A172 (cell line): ENCODE measurements at regions not wholly inside any gene's neighbourhood (a gene's known extent, or its start where the extent isn't known, plus 50 kb on each side); places are given as distances from the start of the nearest gene placed in this dataset.
"Not testable (repeated sequence)": the region's sequence is repeated elsewhere in the genome, so short reads cannot be mapped to it uniquely, and the experiment has no call there.

Experiments used
- DNase-seq: peaks from one replicate; pipeline ENCODE4 v3.0.0-alpha.2; 2015; ENCODE audit warnings: low spot score

DNA sequence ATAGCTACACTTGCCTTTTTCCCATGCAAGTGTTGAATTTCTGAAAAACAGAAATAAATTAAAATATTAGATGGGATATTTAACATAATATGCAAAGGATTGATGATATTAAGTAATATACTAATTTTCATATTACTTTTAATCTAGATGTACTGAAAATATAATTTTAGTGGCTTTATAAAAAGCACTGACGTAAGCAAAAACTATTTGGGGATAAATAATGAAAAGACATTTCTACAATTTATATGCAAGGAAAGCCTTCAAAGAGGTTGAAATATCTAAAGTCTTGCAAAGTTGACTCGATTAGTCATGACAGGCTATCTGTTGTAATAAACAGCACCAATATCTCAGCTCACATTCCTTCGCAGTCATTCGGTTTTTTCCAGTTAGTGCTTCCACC lies 94.9 kb upstream of the ABCB5 start:
- no peak for DNase-seq

GRCh38 chr7:20521243-20521642 lies 94.2 kb upstream of the ABCB5 start:
- no peak for DNase-seq

GRCh38 chr7:20529260-20529659 lies 86.2 kb upstream of the ABCB5 start:
- DNase-seq = no peak

GRCh38 chr7:20532890-20533289 lies 82.6 kb upstream of the ABCB5 start:
- peak; percentile 38 for DNase-seq

DNA sequence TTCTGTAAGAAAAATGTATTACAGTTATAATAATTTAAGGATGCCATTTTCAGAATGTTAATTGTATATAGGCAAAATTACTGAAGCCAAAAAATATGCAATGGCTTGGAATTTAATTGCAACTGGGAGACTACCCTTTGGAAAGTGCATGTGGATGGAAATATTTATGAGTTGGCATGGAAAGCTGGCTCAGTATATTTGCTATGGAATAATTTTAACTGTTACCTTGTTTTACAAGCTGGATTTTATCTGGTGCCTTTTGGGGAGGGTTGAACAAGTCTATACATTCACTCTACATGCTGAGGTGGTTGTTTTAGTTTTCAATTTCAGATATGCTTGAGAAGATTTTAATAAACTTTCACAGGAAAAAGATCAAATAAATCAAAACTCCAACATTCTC lies 80.9 kb upstream of the ABCB5 start:
- DNase-seq = no peak

- DNase-seq = no peak
Observed at GRCh38 chr7:20535541-20535940, 79.9 kb upstream of the ABCB5 start.

GRCh38 chr7:20539201-20539600 lies 76.3 kb upstream of the ABCB5 start:
- peak; percentile 38 for DNase-seq

GRCh38 chr7:20541608-20542349 lies 73.7 kb upstream of the ABCB5 start:
- DNase-seq = no peak

- no peak for DNase-seq
Observed at GRCh38 chr7:20542594-20542993, 72.9 kb upstream of the ABCB5 start.

- no peak for DNase-seq
Observed at GRCh38 chr7:20543500-20543899, 72.0 kb upstream of the ABCB5 start.

DNA sequence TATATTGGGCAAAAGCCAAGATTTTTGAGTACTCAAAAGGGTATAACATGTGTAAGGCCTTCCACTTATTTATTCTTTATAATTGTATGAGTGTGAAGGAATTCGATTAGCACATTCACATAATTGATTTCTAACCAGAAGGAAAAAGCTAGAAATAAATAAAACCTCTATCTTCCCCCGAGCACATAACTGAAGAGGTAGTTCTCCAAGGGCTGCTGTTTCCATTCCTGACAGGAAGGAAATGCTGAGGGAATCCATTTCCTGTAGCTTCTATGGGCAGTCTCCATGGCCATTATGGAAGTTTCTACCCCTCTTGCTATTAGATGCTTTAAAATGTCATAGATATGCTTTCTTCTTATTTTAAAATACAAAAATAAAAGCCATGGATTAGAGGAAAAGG lies 70.5 kb upstream of the ABCB5 start:
- no peak for DNase-seq

GRCh38 chr7:20546958-20547357 lies 68.5 kb upstream of the ABCB5 start:
- DNase-seq = not testable (repeated sequence)

DNA sequence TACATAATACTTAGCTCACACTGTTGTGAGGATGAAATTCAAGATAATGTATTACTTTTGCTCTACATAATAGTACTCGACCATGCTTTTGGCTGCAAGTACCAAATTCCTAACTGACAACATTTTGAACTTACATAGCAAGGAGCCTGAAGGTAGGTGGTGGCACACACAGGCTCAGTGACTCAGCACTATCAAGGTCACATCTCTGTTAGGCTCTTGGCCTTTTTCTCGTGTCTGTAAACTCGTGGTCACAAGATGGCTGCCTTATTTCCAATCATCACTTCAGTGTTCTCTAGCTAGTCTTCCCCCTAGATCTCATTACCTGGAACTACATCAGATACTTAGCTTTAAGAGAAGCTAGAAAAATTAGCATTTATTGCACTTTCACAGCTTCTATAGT lies 61.4 kb upstream of the ABCB5 start:
- DNase-seq = no peak

GRCh38 chr7:20556091-20556490 lies 59.4 kb upstream of the ABCB5 start:
- no peak for DNase-seq

DNA sequence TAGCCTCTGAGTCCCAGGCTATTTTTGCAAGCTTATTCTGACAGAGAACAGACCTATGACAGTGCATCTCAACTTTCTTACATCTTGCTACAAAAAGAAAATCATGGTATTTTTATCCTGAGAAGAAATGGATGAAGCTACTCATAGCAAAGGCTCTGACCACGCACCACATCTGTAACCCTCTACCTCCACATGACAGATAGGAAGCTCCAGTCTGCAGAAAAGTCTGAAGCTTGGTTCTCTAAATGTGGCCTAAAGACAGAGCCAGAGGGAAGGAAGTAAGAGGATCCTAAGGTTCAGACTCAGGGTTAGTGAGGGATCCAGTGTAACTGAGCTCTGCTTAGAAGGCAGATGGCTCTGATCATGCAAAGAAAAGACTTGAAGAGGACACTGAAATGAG lies 58.4 kb upstream of the ABCB5 start:
- no peak for DNase-seq

GRCh38 chr7:20558963-20559716 lies 56.3 kb upstream of the ABCB5 start:
- no peak for DNase-seq

DNA sequence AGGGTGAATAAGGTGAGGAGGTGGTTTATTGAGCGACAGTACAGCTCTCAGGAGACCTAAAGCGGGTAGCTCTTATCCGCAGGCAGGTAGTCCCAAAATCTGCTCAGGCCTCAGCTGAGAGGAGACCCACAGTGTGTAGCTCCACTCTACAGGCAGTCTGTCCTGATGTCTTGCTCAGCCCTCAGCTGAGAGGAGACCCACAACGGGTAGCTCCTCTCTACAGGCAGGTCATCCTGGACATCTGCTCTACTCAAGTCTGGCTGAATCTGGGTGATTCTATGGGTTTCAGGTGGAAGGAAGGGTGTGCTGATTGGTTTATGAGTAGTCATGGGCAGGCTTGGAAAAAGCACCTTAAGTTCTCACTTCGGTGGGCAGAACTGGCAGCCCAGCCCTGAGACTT lies 55.6 kb upstream of the ABCB5 start:
- no peak for DNase-seq

- DNase-seq = no peak
Observed at GRCh38 chr7:20560325-20561180, 54.9 kb upstream of the ABCB5 start.

- DNase-seq = no peak
Observed at GRCh38 chr7:20561466-20561865, 54.0 kb upstream of the ABCB5 start.

DNA sequence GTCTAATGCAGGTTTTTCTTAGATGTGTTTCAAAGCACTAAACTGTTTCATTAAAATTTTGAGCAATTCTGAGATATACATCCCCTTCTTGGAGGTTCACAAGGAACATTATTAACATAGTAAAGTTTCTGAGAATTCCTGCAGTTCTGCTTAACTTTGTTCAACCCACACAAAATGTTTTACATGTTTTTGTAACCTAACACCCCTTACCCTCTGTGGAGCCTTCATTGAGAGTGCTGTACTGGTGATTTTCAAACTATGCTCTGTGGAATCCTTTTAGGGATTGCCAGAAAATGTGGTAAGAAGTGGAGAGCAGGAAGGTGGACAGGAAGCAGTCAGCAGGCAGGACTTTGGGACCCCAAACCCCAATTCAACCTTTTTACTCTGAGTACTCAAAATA lies 53.6 kb upstream of the ABCB5 start:
- DNase-seq = no peak

- DNase-seq = no peak
Observed at GRCh38 chr7:20562461-20562860, 53.0 kb upstream of the ABCB5 start.
